MM.1S (cell line): ENCODE measurements at regions not wholly inside any gene's neighbourhood (a gene's known extent, or its start where the extent isn't known, plus 50 kb on each side); places are given as distances from the start of the nearest gene placed in this dataset.

Source experiments
- DNase-seq: peaks from one replicate; pipeline ENCODE4 v3.0.0-alpha.2; 2015
- H2AFZ ChIP-seq: fragments of 300-600 bp; sonication (generic); 2 replicates; pipeline ENCODE4 v1.6.0; 2016; ENCODE audit warnings: antibody characterized with exemption, low read length
- H3F3A ChIP-seq: fragments of 300-600 bp; sonication (generic); 2 replicates; pipeline ENCODE4 v1.6.1; 2016; ENCODE audit warnings: mild to moderate bottlenecking, antibody characterized with exemption, low read length, moderate library complexity, mixed read lengths; ENCODE audit not compliant: insufficient read depth
- H3K27ac ChIP-seq: fragments of 300-600 bp; sonication (generic); 2 replicates; pipeline ENCODE4 v1.5.1; 2016; ENCODE audit warnings: mild to moderate bottlenecking, low read length
- H3K27me3 ChIP-seq: fragments of 300-600 bp; sonication (generic); replicated peaks from 2 replicates; pipeline ENCODE4 v1.6.0; 2016; ENCODE audit warnings: low read length; ENCODE audit not compliant: insufficient read depth
- H3K36me3 ChIP-seq: fragments of 300-600 bp; sonication (generic); replicated peaks from 2 replicates; pipeline ENCODE4 v1.6.1; 2016; ENCODE audit warnings: mild to moderate bottlenecking, low read length, mixed read lengths; ENCODE audit not compliant: insufficient read depth
- H3K4me1 ChIP-seq: fragments of 300-600 bp; sonication (generic); 2 replicates; pipeline ENCODE4 v1.6.1; 2016; ENCODE audit warnings: low read length, mixed read lengths
- H3K4me2 ChIP-seq: fragments of 300-600 bp; sonication (generic); 2 replicates; pipeline ENCODE4 v1.6.0; 2016; ENCODE audit warnings: low read depth, low read length
- H3K4me3 ChIP-seq: fragments of 300-600 bp; sonication (generic); 2 replicates; pipeline ENCODE4 v1.5.1; 2016; ENCODE audit warnings: low read length, mixed read lengths
- H3K79me2 ChIP-seq: fragments of 300-600 bp; sonication (generic); 2 replicates; pipeline ENCODE4 v1.6.1; 2016; ENCODE audit warnings: mixed run types, low read length, mixed read lengths
- H3K9ac ChIP-seq: fragments of 300-600 bp; sonication (generic); 2 replicates; pipeline ENCODE4 v1.6.1; 2016; ENCODE audit warnings: low read length, mixed read lengths
- H3K9me2 ChIP-seq: fragments of 300-600 bp; sonication (generic); replicated peaks from 2 replicates; pipeline ENCODE4 v1.6.1; 2016; ENCODE audit warnings: mild to moderate bottlenecking, low read length, mixed read lengths; ENCODE audit not compliant: insufficient read depth
- H3K9me3 ChIP-seq: fragments of 300-600 bp; sonication (generic); replicated peaks from 2 replicates; pipeline ENCODE4 v1.6.1; 2016; ENCODE audit warnings: mild to moderate bottlenecking, low read length, mixed read lengths; ENCODE audit not compliant: insufficient read depth
- H4K20me1 ChIP-seq: fragments of 300-600 bp; sonication (generic); 2 replicates; pipeline ENCODE4 v1.6.1; 2016; ENCODE audit warnings: mild to moderate bottlenecking, low read length, moderate library complexity, mixed read lengths; ENCODE audit not compliant: insufficient read depth
- CTCF ChIP-seq: fragments of 300-600 bp; sonication (generic); IDR thresholded peaks from 2 replicates; pipeline ENCODE4 v1.5.1; 2016; ENCODE audit warnings: antibody characterized with exemption, low read length, mixed read lengths
- EZH2 ChIP-seq: fragments of 300-600 bp; sonication (generic); optimal IDR thresholded peaks from 2 replicates; pipeline ENCODE3; 2017; ENCODE audit warnings: low read depth, mild to moderate bottlenecking, antibody characterized with exemption, low read length, mixed read lengths
- EZH2phosphoT487 ChIP-seq: fragments of 300-600 bp; sonication (generic); IDR thresholded peaks from 2 replicates; pipeline ENCODE4 v1.6.1; 2018; ENCODE audit warnings: antibody characterized with exemption, low read length

GRCh38 chr11:131246663-131247062 lies 123.8 kb upstream of the NTM start:
- Histone ChIP-seq H3F3A (no peaks in the 10 kb centered on the region), H3K4me1 (no peaks in the 10 kb centered on the region), H3K27ac (no peak overlapping the region), H3K27me3 (no peaks in the 10 kb centered on the region), H3K79me2 (no peaks in the 10 kb centered on the region), H3K9me2 (no peaks in the 10 kb centered on the region), H3K36me3 (no peaks in the 10 kb centered on the region), H3K4me2 (no peak overlapping the region), H3K9ac (no peak overlapping the region), H3K9me3 (no peaks in the 10 kb centered on the region), H2AFZ (no peak overlapping the region), H4K20me1 (no peaks in the 10 kb centered on the region), H3K4me3 (no peak overlapping the region)
- no peak for DNase-seq
- TF ChIP-seq EZH2phosphoT487 (no peak), CTCF (peak; percentile 40; the same call in 1 of the 2 replicates)

GRCh38 chr11:131248588-131248987 lies 121.8 kb upstream of the NTM start:
- DNase-seq, result no peak
- TF ChIP-seq EZH2 (no peak), CTCF (no peak), EZH2phosphoT487 (no peak)
- H3K27ac ChIP-seq, result no peak overlapping the region

GRCh38 chr11:131253142-131253655 lies 117.2 kb upstream of the NTM start:
- Histone ChIP-seq H3K36me3 (no peaks in the 10 kb centered on the region), H3K27ac (no peak overlapping the region), H3K27me3 (no peaks in the 10 kb centered on the region)

More at GRCh38 chr11:131248588-131248987, 121.8 kb upstream of the NTM start:
- no peak overlapping the region for H3K9ac ChIP-seq
- no peaks in the 10 kb centered on the region for H3K9me2 ChIP-seq
- H3K4me2 ChIP-seq, result no peak overlapping the region
- H3K27me3 ChIP-seq, result no peaks in the 10 kb centered on the region
- H3K36me3 ChIP-seq, result no peaks in the 10 kb centered on the region
- H3K9me3 ChIP-seq, result no peaks in the 10 kb centered on the region
- H2AFZ ChIP-seq, result no peak overlapping the region
- H3K79me2 ChIP-seq, result no peaks in the 10 kb centered on the region
- H4K20me1 ChIP-seq, result no peaks in the 10 kb centered on the region
- no peaks in the 10 kb centered on the region for H3K4me1 ChIP-seq
- no peak overlapping the region for H3K4me3 ChIP-seq
- no peaks in the 10 kb centered on the region for H3F3A ChIP-seq

More at GRCh38 chr11:131253142-131253655, 117.2 kb upstream of the NTM start:
- Histone ChIP-seq H3K4me2 (no peak overlapping the region), H3K4me1 (no peaks in the 10 kb centered on the region), H3K9me2 (no peaks in the 10 kb centered on the region), H3K9ac (no peak overlapping the region), H2AFZ (no peak overlapping the region), H3K4me3 (no peak overlapping the region), H4K20me1 (no peaks in the 10 kb centered on the region), H3F3A (no peaks in the 10 kb centered on the region), H3K9me3 (no peaks in the 10 kb centered on the region), H3K79me2 (no peaks in the 10 kb centered on the region)
- DNase-seq, result no peak
- TF ChIP-seq EZH2 (no peak), EZH2phosphoT487 (no peak), CTCF (no peak)
